ENCODE measurements at regions not wholly inside any gene's neighbourhood (a gene's known extent, or its start where the extent isn't known, plus 50 kb on each side); places are given as distances from the start of the nearest gene placed in this dataset.

DNA sequence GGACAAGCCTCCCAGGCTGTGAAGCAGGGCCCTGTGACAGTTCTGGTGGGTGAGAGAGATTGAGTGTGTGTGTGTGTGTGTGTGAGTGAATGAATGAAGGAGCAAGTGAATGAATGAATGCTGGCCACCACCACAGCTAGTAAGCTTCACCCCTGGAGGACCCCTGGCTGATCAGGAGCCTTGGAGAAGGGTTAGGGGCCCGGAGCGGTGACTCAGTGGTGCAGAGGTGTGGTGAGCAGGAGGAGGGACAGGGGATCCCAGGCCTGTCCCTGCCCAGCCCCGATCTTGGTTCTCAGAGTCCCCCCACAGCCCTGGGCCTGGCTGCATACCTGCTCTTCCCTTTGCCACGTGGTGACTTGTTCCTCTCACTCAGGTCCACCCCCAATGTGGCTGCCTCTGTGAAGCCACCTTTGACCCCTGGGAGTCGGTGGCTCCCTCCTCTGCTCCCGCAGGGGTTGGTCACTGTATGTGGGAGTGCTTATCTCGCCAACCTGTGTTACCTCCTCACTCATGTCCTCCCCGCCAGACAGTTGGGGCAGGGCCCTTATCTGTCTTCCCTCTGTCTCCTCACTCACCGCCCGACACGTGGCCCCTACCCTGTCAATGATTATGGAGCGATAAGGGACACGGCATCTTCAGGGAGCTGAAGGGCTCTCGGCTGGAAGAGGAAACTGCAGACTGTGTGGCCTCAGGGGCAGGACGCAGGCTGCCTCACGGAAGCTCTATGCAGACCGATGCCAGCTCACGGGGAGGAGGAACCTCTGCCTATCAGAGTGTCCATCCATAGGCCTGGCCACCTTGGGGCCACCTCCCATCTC lies 99.9 kb upstream of the PITX1 start (continued):
- TF ChIP-seq, protein P1, sequence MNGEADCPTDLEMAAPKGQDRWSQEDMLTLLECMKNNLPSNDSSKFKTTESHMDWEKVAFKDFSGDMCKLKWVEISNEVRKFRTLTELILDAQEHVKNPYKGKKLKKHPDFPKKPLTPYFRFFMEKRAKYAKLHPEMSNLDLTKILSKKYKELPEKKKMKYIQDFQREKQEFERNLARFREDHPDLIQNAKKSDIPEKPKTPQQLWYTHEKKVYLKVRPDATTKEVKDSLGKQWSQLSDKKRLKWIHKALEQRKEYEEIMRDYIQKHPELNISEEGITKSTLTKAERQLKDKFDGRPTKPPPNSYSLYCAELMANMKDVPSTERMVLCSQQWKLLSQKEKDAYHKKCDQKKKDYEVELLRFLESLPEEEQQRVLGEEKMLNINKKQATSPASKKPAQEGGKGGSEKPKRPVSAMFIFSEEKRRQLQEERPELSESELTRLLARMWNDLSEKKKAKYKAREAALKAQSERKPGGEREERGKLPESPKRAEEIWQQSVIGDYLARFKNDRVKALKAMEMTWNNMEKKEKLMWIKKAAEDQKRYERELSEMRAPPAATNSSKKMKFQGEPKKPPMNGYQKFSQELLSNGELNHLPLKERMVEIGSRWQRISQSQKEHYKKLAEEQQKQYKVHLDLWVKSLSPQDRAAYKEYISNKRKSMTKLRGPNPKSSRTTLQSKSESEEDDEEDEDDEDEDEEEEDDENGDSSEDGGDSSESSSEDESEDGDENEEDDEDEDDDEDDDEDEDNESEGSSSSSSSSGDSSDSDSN (CRISPR knock-in tag; IDR thresholded peaks at IDR 0.05) = peak; percentile 17; the same call in 1 of the 2 replicates
- TF ChIP-seq NRL (CRISPR knock-in tag; IDR thresholded peaks at IDR 0.05; ENCODE audit: borderline replicate concordance) = no peak; the same call in 1 of the 2 replicates
- no peak for TF ChIP-seq ERF (CRISPR knock-in tag; IDR thresholded peaks at IDR 0.05)
- TF ChIP-seq NFYC (CRISPR knock-in tag; IDR thresholded peaks at IDR 0.05) = no peak
- 0 out of 2 replicates have a peak, but pooled peaks have one; percentile 70 for TF ChIP-seq ZNF33B (CRISPR knock-in tag; IDR thresholded peaks at IDR 0.05)
- no peak for TF ChIP-seq ZNF138 (CRISPR knock-in tag; IDR thresholded peaks at IDR 0.05; ENCODE audit: low read depth)
- TF ChIP-seq HCFC1 (IDR thresholded peaks at IDR 0.05; ENCODE audit: low read depth, low read length) = no peak
- TF ChIP-seq ZNF12 (CRISPR knock-in tag; IDR thresholded peaks at IDR 0.05) = 0 out of 2 replicates have a peak, but pooled peaks have one; percentile 30
- TF ChIP-seq, protein P2, sequence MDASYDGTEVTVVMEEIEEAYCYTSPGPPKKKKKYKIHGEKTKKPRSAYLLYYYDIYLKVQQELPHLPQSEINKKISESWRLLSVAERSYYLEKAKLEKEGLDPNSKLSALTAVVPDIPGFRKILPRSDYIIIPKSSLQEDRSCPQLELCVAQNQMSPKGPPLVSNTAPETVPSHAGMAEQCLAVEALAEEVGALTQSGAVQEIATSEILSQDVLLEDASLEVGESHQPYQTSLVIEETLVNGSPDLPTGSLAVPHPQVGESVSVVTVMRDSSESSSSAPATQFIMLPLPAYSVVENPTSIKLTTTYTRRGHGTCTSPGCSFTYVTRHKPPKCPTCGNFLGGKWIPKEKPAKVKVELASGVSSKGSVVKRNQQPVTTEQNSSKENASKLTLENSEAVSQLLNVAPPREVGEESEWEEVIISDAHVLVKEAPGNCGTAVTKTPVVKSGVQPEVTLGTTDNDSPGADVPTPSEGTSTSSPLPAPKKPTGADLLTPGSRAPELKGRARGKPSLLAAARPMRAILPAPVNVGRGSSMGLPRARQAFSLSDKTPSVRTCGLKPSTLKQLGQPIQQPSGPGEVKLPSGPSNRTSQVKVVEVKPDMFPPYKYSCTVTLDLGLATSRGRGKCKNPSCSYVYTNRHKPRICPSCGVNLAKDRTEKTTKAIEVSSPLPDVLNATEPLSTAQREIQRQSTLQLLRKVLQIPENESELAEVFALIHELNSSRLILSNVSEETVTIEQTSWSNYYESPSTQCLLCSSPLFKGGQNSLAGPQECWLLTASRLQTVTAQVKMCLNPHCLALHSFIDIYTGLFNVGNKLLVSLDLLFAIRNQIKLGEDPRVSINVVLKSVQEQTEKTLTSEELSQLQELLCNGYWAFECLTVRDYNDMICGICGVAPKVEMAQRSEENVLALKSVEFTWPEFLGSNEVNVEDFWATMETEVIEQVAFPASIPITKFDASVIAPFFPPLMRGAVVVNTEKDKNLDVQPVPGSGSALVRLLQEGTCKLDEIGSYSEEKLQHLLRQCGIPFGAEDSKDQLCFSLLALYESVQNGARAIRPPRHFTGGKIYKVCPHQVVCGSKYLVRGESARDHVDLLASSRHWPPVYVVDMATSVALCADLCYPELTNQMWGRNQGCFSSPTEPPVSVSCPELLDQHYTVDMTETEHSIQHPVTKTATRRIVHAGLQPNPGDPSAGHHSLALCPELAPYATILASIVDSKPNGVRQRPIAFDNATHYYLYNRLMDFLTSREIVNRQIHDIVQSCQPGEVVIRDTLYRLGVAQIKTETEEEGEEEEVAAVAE (CRISPR knock-in tag; IDR thresholded peaks at IDR 0.05; ENCODE audit: borderline replicate concordance) = no peak
- TF ChIP-seq ZNF781 (CRISPR knock-in tag; IDR thresholded peaks at IDR 0.05; ENCODE audit: borderline replicate concordance, not compliant biosample characterization) = peak; percentile 37
- no peak for TF ChIP-seq ZNF83 (CRISPR knock-in tag; IDR thresholded peaks at IDR 0.05; ENCODE audit: borderline replicate concordance)
- no peak for TF ChIP-seq HNRNPK (IDR thresholded peaks at IDR 0.05; ENCODE audit: low read depth, low read length, poor library complexity, severe bottlenecking)
- TF ChIP-seq, protein P3, sequence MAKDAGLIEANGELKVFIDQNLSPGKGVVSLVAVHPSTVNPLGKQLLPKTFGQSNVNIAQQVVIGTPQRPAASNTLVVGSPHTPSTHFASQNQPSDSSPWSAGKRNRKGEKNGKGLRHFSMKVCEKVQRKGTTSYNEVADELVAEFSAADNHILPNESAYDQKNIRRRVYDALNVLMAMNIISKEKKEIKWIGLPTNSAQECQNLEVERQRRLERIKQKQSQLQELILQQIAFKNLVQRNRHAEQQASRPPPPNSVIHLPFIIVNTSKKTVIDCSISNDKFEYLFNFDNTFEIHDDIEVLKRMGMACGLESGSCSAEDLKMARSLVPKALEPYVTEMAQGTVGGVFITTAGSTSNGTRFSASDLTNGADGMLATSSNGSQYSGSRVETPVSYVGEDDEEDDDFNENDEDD (CRISPR knock-in tag; IDR thresholded peaks at IDR 0.05; ENCODE audit: borderline replicate concordance) = peak; percentile 48
- TF ChIP-seq NFIC (IDR thresholded peaks at IDR 0.05; ENCODE audit: low read length) = no peak
- peak; percentile 36 to 45; a peak in 1 of 4 replicates for TF ChIP-seq POLR2A (IDR thresholded peaks at IDR 0.05; ENCODE audit: insufficient read depth in 1 of 2, low read depth in 2 of 2, low read length in 2 of 2)
- no peak for TF ChIP-seq PAX8 (CRISPR knock-in tag; IDR thresholded peaks at IDR 0.05; ENCODE audit: borderline replicate concordance)

All from HepG2 (cell line).